KOPT-K1 (cell line): ENCODE measurements at regions not wholly inside any gene's neighbourhood (a gene's known extent, or its start where the extent isn't known, plus 50 kb on each side); places are given as distances from the start of the nearest gene placed in this dataset.

Experiments used
- H3K27ac ChIP-seq: fragments of 200-600 bp; sonication (generic); 2 replicates; pipeline ENCODE4 v1.5.1; 2016; ENCODE audit warnings: antibody characterized with exemption, mild to moderate bottlenecking, low read depth, low read length; ENCODE audit not compliant: poor library complexity, severe bottlenecking
- H3K36me3 ChIP-seq: fragments of 200-600 bp; sonication (generic); 2 replicates; pipeline ENCODE4 v1.5.1; 2017; ENCODE audit warnings: antibody characterized with exemption, mild to moderate bottlenecking, low read length, moderate library complexity; ENCODE audit not compliant: insufficient read depth
- H3K9me3 ChIP-seq: fragments of 200-600 bp; sonication (generic); 2 replicates; pipeline ENCODE4 v1.5.1; 2017; ENCODE audit warnings: antibody characterized with exemption, low read length, mild to moderate bottlenecking; ENCODE audit not compliant: insufficient read depth, poor library complexity, severe bottlenecking

- H3K27ac ChIP-seq: no peak overlapping the region
- H3K9me3 ChIP-seq: no peaks in the 10 kb centered on the region
- H3K36me3 ChIP-seq: no peaks in the 10 kb centered on the region
Observed at GRCh38 chr2:7609556-7609955, 692.3 kb downstream of the RNF144A start.

GRCh38 chr2:7609974-7610373 is 692.8 kb downstream of the RNF144A start:
- Histone ChIP-seq H3K9me3 (no peaks in the 10 kb centered on the region), H3K27ac (no peak overlapping the region), H3K36me3 (no peaks in the 10 kb centered on the region)

- H3K27ac ChIP-seq: no peak overlapping the region
- no peaks in the 10 kb centered on the region for H3K36me3 ChIP-seq
- H3K9me3 ChIP-seq: no peaks in the 10 kb centered on the region
Observed at GRCh38 chr2:7611750-7612149, 694.5 kb downstream of the RNF144A start.

GRCh38 chr2:7612969-7613368 is 695.8 kb downstream of the RNF144A start:
- no peak overlapping the region for H3K27ac ChIP-seq
- no peaks in the 10 kb centered on the region for H3K36me3 ChIP-seq
- H3K9me3 ChIP-seq: no peaks in the 10 kb centered on the region

- Histone ChIP-seq H3K9me3 (no peaks in the 10 kb centered on the region), H3K27ac (no peak overlapping the region), H3K36me3 (no peaks in the 10 kb centered on the region)
Observed at GRCh38 chr2:7613831-7614230, 696.6 kb downstream of the RNF144A start.

GRCh38 chr2:7618031-7618430 is 700.8 kb downstream of the RNF144A start:
- Histone ChIP-seq H3K27ac (no peak overlapping the region), H3K9me3 (no peaks in the 10 kb centered on the region), H3K36me3 (no peaks in the 10 kb centered on the region)

- Histone ChIP-seq H3K9me3 (no peaks in the 10 kb centered on the region), H3K36me3 (no peaks in the 10 kb centered on the region), H3K27ac (no peak overlapping the region)
Observed at GRCh38 chr2:7619203-7619970, 702.2 kb downstream of the RNF144A start.

- no peaks in the 10 kb centered on the region for H3K36me3 ChIP-seq
- no peaks in the 10 kb centered on the region for H3K9me3 ChIP-seq
- no peak overlapping the region for H3K27ac ChIP-seq
Observed at GRCh38 chr2:7620255-7620654, 703.0 kb downstream of the RNF144A start.

GRCh38 chr2:7621018-7621814 is 704.0 kb downstream of the RNF144A start:
- Histone ChIP-seq H3K27ac (no peak overlapping the region), H3K36me3 (no peaks in the 10 kb centered on the region), H3K9me3 (no peaks in the 10 kb centered on the region)

- no peaks in the 10 kb centered on the region for H3K36me3 ChIP-seq
- no peak overlapping the region for H3K27ac ChIP-seq
- H3K9me3 ChIP-seq: no peaks in the 10 kb centered on the region
Observed at GRCh38 chr2:7625392-7626138, 708.4 kb downstream of the RNF144A start.

- H3K27ac ChIP-seq: no peak overlapping the region
- H3K9me3 ChIP-seq: no peaks in the 10 kb centered on the region
- no peaks in the 10 kb centered on the region for H3K36me3 ChIP-seq
Observed at GRCh38 chr2:7626139-7626537, 708.9 kb downstream of the RNF144A start.

GRCh38 chr2:7627583-7627982 is 710.4 kb downstream of the RNF144A start:
- Histone ChIP-seq H3K9me3 (no peaks in the 10 kb centered on the region), H3K36me3 (no peaks in the 10 kb centered on the region), H3K27ac (no peak overlapping the region)

- no peak overlapping the region for H3K27ac ChIP-seq
- H3K9me3 ChIP-seq: no peaks in the 10 kb centered on the region
- H3K36me3 ChIP-seq: no peaks in the 10 kb centered on the region
Observed at GRCh38 chr2:7632420-7632819, 715.2 kb downstream of the RNF144A start.

- Histone ChIP-seq H3K27ac (no peak overlapping the region), H3K9me3 (no peaks in the 10 kb centered on the region), H3K36me3 (no peaks in the 10 kb centered on the region)
Observed at GRCh38 chr2:7633566-7634153, 716.4 kb downstream of the RNF144A start.

- H3K36me3 ChIP-seq: no peaks in the 10 kb centered on the region
- no peak overlapping the region for H3K27ac ChIP-seq
Observed at GRCh38 chr2:7634409-7634808, 717.2 kb downstream of the RNF144A start.

More at GRCh38 chr2:7634409-7634808, 717.2 kb downstream of the RNF144A start:
- H3K9me3 ChIP-seq: no peaks in the 10 kb centered on the region
